Liver (tissue), 8 donors: ENCODE measurements at regions not wholly inside any gene's neighbourhood (a gene's known extent, or its start where the extent isn't known, plus 50 kb on each side); places are given as distances from the start of the nearest gene placed in this dataset.

Experiments
- DNase-seq: peaks from one replicate; pipeline ENCODE4 v3.0.0-alpha.2; 2017; ENCODE audit warnings: low spot score
- H3K27ac ChIP-seq, 2 donors: one replicate each; pipeline ENCODE4 v1.7.0; 2013; ENCODE audit warnings: inconsistent platforms in 2 of 2, low read length in 2 of 2, control low read depth in 1 of 2, low read depth in 1 of 2, mild to moderate bottlenecking in 1 of 2
- H3K27me3 ChIP-seq, 4 donors: one replicate each; pipeline versions ENCODE4 v1.6.1 to v1.7.0; 2013; ENCODE audit warnings: low read length in 3 of 4, inconsistent platforms in 1 of 4, mild to moderate bottlenecking in 1 of 4, moderate library complexity in 1 of 4; ENCODE audit not compliant: control insufficient read depth in 4 of 4, insufficient read depth in 4 of 4
- H3K36me3 ChIP-seq, 4 donors: one replicate each; pipeline versions ENCODE4 v1.6.1 to v1.7.0; 2013; ENCODE audit warnings: low read length in 3 of 4, mild to moderate bottlenecking in 3 of 4, low read depth in 1 of 4, moderate library complexity in 1 of 4; ENCODE audit not compliant: control insufficient read depth in 4 of 4, insufficient read depth in 3 of 4
- H3K4me1 ChIP-seq, 4 donors: one replicate each; pipeline versions ENCODE4 v1.6.1 to v1.7.0; 2013; ENCODE audit warnings: low read length in 3 of 4, mild to moderate bottlenecking in 3 of 4, moderate library complexity in 1 of 4; ENCODE audit not compliant: control insufficient read depth in 4 of 4, insufficient read depth in 4 of 4
- H3K4me3 ChIP-seq, 3 donors: one replicate each; pipeline versions ENCODE4 v1.6.1 to v1.7.0; 2013; ENCODE audit warnings: low read length in 3 of 3, control low read depth in 1 of 3, low read depth in 1 of 3, mild to moderate bottlenecking in 1 of 3
- H3K9ac ChIP-seq, 2 donors: one replicate each; pipeline ENCODE4 v1.7.0; 2013; ENCODE audit warnings: low read length in 2 of 2, mild to moderate bottlenecking in 2 of 2, moderate library complexity in 2 of 2, control low read depth in 1 of 2, low read depth in 1 of 2
- H3K9me3 ChIP-seq, 4 donors: one replicate each; pipeline versions ENCODE4 v1.6.1 to v1.7.0; 2013; ENCODE audit warnings: low read length in 3 of 4; ENCODE audit not compliant: control insufficient read depth in 4 of 4
- ATF3 ChIP-seq: IDR thresholded peaks from 2 replicates; pipeline ENCODE4 v1.6.1; 2016; ENCODE audit warnings: antibody characterized with exemption
- CTCF ChIP-seq: fragments of 150-350 bp; IDR thresholded peaks from 2 replicates; pipeline ENCODE4 v1.5.1; 2017; ENCODE audit warnings: improper control_type of control experiment, low read depth, low read length; ENCODE audit not compliant: missing input control
- EGR1 ChIP-seq, 2 donors: IDR thresholded peaks; 2 replicates each; pipeline ENCODE4 v1.6.1; 2016 to 2018; ENCODE audit warnings: antibody characterized with exemption in 2 of 2, low read depth in 2 of 2
- FOXA1 ChIP-seq: IDR thresholded peaks from 2 replicates; pipeline ENCODE4 v1.6.1; 2016; ENCODE audit warnings: antibody characterized with exemption
- FOXA2 ChIP-seq: IDR thresholded peaks from 2 replicates; pipeline ENCODE4 v1.6.1; 2016; ENCODE audit warnings: antibody characterized with exemption
- GABPA ChIP-seq, 2 donors: IDR thresholded peaks in 1 of 2; conservative IDR thresholded peaks in 1 of 2; 2 replicates each; pipeline ENCODE4 v1.6.1; 2016; ENCODE audit warnings: antibody characterized with exemption in 2 of 2, mild to moderate bottlenecking in 1 of 2, moderate library complexity in 1 of 2
- HNF4A ChIP-seq, 2 donors: conservative IDR thresholded peaks; 2 replicates each; pipeline ENCODE4 v1.6.1; 2016; ENCODE audit warnings: antibody characterized with exemption in 2 of 2, mild to moderate bottlenecking in 2 of 2
- JUND ChIP-seq, 2 donors: IDR thresholded peaks; 2 replicates each; pipeline ENCODE4 v1.6.1; 2016; ENCODE audit warnings: antibody characterized with exemption in 2 of 2
- NR2F2 ChIP-seq: IDR thresholded peaks from 2 replicates; pipeline ENCODE4 v1.6.1; 2016; ENCODE audit warnings: antibody characterized with exemption
- RAD21 ChIP-seq, 2 donors: IDR thresholded peaks; 2 replicates each; pipeline ENCODE4 v1.6.1; 2016; ENCODE audit warnings: antibody characterized with exemption in 2 of 2, mild to moderate bottlenecking in 2 of 2
- RXRA ChIP-seq, 2 donors: IDR thresholded peaks; 2 replicates each; pipeline ENCODE4 v1.6.1; 2017 to 2018; ENCODE audit warnings: antibody characterized with exemption in 2 of 2, mild to moderate bottlenecking in 1 of 2
- SP1 ChIP-seq: IDR thresholded peaks from 2 replicates; pipeline ENCODE4 v1.6.1; 2018; ENCODE audit warnings: antibody characterized with exemption, mild to moderate bottlenecking
- WGBS: extraction: QIAGEN DNeasy Blood & Tissue Kit; methylation state at CpG from one replicate; pipeline ENCODE4 v1.1.7; 2013; 5-methylcytosine and 5-hydroxymethylcytosine counted together
- TF ChIP-seq, protein P1 (sequence below): IDR thresholded peaks from 2 replicates; pipeline ENCODE4 v1.6.1; 2016; ENCODE audit warnings: antibody characterized with exemption
- TF ChIP-seq, protein P2 (sequence below): IDR thresholded peaks from 2 replicates; pipeline ENCODE4 v1.6.1; 2016; ENCODE audit warnings: antibody characterized with exemption
- donor health status: healthy.
- donor health status: healthy.
- donor health status: healthy.
- donor health status: healthy.
- donor health status: healthy.

DNA sequence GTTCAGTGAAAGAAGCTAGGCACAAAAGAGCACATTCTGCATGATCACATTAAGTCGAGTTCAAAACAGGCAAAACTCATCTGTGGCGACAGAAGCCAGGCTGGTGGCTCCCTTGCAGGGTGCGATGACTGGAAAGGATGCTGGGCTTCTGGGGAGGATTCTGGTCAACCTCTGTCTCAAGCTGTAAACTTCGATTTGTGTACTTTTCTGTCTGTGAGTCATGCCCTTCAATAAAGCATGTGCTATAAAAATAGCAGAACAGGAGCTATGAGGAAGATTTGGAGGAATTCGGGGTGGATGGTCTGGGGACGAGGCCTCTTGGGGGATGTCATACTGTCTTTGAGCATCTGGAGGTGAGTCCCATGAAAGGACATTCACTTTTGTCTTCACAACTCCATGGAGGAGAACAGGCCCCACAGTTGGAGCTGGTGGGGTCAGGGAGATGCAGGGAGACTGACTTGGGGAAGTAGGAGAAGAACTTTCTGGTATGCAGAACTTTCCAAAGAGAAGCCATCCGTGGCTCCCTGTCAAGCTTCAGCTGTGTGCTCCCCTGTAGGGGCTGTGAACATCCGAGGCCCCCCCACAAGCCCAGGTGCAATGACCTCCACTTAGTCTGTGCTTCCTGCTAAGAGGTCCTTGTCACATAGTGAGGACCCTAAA is 77.8 kb upstream of the LINC01488 start:
- H3K4me3 ChIP-seq = no peak overlapping the region
- no peak overlapping the region for H3K9ac ChIP-seq
- H3K27ac ChIP-seq = no peak overlapping the region
- DNase-seq = no peak
- H3K27me3 ChIP-seq = no peaks in the 10 kb centered on the region
- peaks cover 0 to 10% (median 6%) of the 10 kb centered on the region in 4 donors for H3K4me1 ChIP-seq
- no peaks in the 10 kb centered on the region for H3K9me3 ChIP-seq
- H3K36me3 ChIP-seq = no peaks in the 10 kb centered on the region
- WGBS = 80% methylated on average over 8 of the region's 8 CpGs
- no peak for TF ChIP-seq GABPA (IDR thresholded peaks at IDR 0.05 in 1 of 2, conservative IDR thresholded peaks at IDR 0.05 in 1 of 2)

GRCh38 chr11:69406060-69406459 is 75.4 kb upstream of the LINC01488 start:
- H3K27me3 ChIP-seq = no peaks in the 10 kb centered on the region
- TF ChIP-seq NR2F2 (no peak), JUND (IDR thresholded peaks at IDR 0.05) (no peak), FOXA2 (no peak), GABPA (IDR thresholded peaks at IDR 0.05 in 1 of 2, conservative IDR thresholded peaks at IDR 0.05 in 1 of 2) (no peak), RAD21 (IDR thresholded peaks at IDR 0.05) (no peak), ATF3 (no peak), EGR1 (IDR thresholded peaks at IDR 0.05; ENCODE audit: low read depth in 2 of 2) (no peak), RXRA (IDR thresholded peaks at IDR 0.05) (no peak), HNF4A (conservative IDR thresholded peaks at IDR 0.05) (no peak), FOXA1 (no peak), SP1 (no peak), CTCF (no peak)
- TF ChIP-seq, protein P1, sequence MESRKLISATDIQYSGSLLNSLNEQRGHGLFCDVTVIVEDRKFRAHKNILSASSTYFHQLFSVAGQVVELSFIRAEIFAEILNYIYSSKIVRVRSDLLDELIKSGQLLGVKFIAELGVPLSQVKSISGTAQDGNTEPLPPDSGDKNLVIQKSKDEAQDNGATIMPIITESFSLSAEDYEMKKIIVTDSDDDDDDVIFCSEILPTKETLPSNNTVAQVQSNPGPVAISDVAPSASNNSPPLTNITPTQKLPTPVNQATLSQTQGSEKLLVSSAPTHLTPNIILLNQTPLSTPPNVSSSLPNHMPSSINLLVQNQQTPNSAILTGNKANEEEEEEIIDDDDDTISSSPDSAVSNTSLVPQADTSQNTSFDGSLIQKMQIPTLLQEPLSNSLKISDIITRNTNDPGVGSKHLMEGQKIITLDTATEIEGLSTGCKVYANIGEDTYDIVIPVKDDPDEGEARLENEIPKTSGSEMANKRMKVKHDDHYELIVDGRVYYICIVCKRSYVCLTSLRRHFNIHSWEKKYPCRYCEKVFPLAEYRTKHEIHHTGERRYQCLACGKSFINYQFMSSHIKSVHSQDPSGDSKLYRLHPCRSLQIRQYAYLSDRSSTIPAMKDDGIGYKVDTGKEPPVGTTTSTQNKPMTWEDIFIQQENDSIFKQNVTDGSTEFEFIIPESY = no peak
- TF ChIP-seq, protein P2, sequence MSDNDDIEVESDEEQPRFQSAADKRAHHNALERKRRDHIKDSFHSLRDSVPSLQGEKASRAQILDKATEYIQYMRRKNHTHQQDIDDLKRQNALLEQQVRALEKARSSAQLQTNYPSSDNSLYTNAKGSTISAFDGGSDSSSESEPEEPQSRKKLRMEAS = no peak
- H3K9me3 ChIP-seq = no peaks in the 10 kb centered on the region
- 96% methylated on average over 3 of the region's 3 CpGs for WGBS
- no peak overlapping the region for H3K9ac ChIP-seq
- no peaks in the 10 kb centered on the region for H3K36me3 ChIP-seq
- H3K27ac ChIP-seq = no peak overlapping the region
- H3K4me3 ChIP-seq = no peak overlapping the region
- H3K4me1 ChIP-seq = no peaks in the 10 kb centered on the region
- no peak for DNase-seq
